Erythroblast (primary cell): ENCODE measurements at regions not wholly inside any gene's neighbourhood (a gene's known extent, or its start where the extent isn't known, plus 50 kb on each side); places are given as distances from the start of the nearest gene placed in this dataset.

Source experiments
- GATA1 ChIP-seq: IDR thresholded peaks from 2 replicates; pipeline ENCODE4 v1.6.1; 2011; ENCODE audit warnings: low read depth, mild to moderate bottlenecking, control low read depth, low read length, moderate library complexity
- POLR2A ChIP-seq: IDR thresholded peaks from 2 replicates; pipeline ENCODE4 v1.6.1; 2011; ENCODE audit warnings: mild to moderate bottlenecking, low read length

- TF ChIP-seq POLR2A (no peak), GATA1 (no peak)
These were observed 63.6 kb upstream of the C5orf63 start for GRCh38 chr5:127136908-127137307.
